Glutamatergic neuron (in vitro differentiated cells): ENCODE measurements at regions not wholly inside any gene's neighbourhood (a gene's known extent, or its start where the extent isn't known, plus 50 kb on each side); places are given as distances from the start of the nearest gene placed in this dataset.
"Not testable (repeated sequence)": the region's sequence is repeated elsewhere in the genome, so short reads cannot be mapped to it uniquely, and the experiment has no call there.

Experiments
- DNase-seq: peaks from one replicate; pipeline ENCODE4 v3.0.0; 2022
- H3K27ac Mint-ChIP-seq: one replicate; pipeline ENCODE4 v1.8.0; 2020; ENCODE audit warnings: mild to moderate bottlenecking, mixed read lengths, inconsistent platforms; ENCODE audit not compliant: unreplicated experiment
- H3K27me3 Mint-ChIP-seq: one replicate; pipeline ENCODE4 v1.8.0; 2020; ENCODE audit warnings: mild to moderate bottlenecking, moderate library complexity, mixed read lengths, inconsistent platforms; ENCODE audit not compliant: unreplicated experiment
- H3K36me3 Mint-ChIP-seq: one replicate; pipeline ENCODE4 v1.8.0; 2020; ENCODE audit warnings: mild to moderate bottlenecking, mixed read lengths, inconsistent platforms; ENCODE audit not compliant: unreplicated experiment
- H3K4me1 Mint-ChIP-seq: one replicate; pipeline ENCODE4 v1.8.0; 2020; ENCODE audit warnings: mild to moderate bottlenecking, low read depth, mixed read lengths, inconsistent platforms; ENCODE audit not compliant: unreplicated experiment
- H3K4me3 Mint-ChIP-seq: one replicate; pipeline ENCODE4 v1.8.0; 2020; ENCODE audit warnings: mild to moderate bottlenecking, mixed read lengths, inconsistent platforms; ENCODE audit not compliant: unreplicated experiment
- H3K9me3 Mint-ChIP-seq: one replicate; pipeline ENCODE4 v1.8.0; 2020; ENCODE audit warnings: mild to moderate bottlenecking, moderate library complexity, mixed read lengths, inconsistent platforms; ENCODE audit not compliant: unreplicated experiment
- CTCF ChIP-seq: fragments of 200-600 bp; sonication (generic); IDR thresholded peaks from one replicate; pipeline ENCODE4 v1.5.0; 2021; ENCODE audit not compliant: partially characterized antibody, unreplicated experiment

- peaks cover 9% of the 10 kb centered on the region for H3K4me1 Mint-ChIP-seq
- no peaks in the 10 kb centered on the region for H3K27me3 Mint-ChIP-seq
- H3K36me3 Mint-ChIP-seq, result no peaks in the 10 kb centered on the region
- H3K9me3 Mint-ChIP-seq, result peaks cover 4% of the 10 kb centered on the region
- no peak overlapping the region for H3K27ac Mint-ChIP-seq
- no peak for DNase-seq
- H3K4me3 Mint-ChIP-seq, result no peak overlapping the region
- no peak for TF ChIP-seq CTCF
These were observed 1918.0 kb upstream of the FLRT2 start for GRCh38 chr14:83611906-83612390.

GRCh38 chr14:83614956-83615355, 1915.0 kb upstream of the FLRT2 start:
- H3K27ac Mint-ChIP-seq, result peak overlapping the region; percentile 96
- H3K36me3 Mint-ChIP-seq, result no peaks in the 10 kb centered on the region
- H3K9me3 Mint-ChIP-seq, result peaks cover 5% of the 10 kb centered on the region
- TF ChIP-seq CTCF, result no peak
- peaks cover 9% of the 10 kb centered on the region for H3K4me1 Mint-ChIP-seq
- peaks cover 2% of the 10 kb centered on the region for H3K27me3 Mint-ChIP-seq
- no peak for DNase-seq
- H3K4me3 Mint-ChIP-seq, result peak overlapping the region; percentile 67

- Mint-ChIP-seq H3K36me3 (peaks cover 4% of the 10 kb centered on the region), H3K4me1 (peaks cover 13% of the 10 kb centered on the region), H3K27ac (peak overlapping the region; percentile 29), H3K27me3 (no peaks in the 10 kb centered on the region), H3K9me3 (no peaks in the 10 kb centered on the region), H3K4me3 (no peak overlapping the region)
- TF ChIP-seq CTCF, result no peak
- no peak for DNase-seq
These were observed 1905.4 kb upstream of the FLRT2 start for GRCh38 chr14:83624541-83624940.

GRCh38 chr14:83632375-83632774, 1897.6 kb upstream of the FLRT2 start:
- no peaks in the 10 kb centered on the region for H3K27me3 Mint-ChIP-seq
- no peak overlapping the region for H3K27ac Mint-ChIP-seq
- H3K4me3 Mint-ChIP-seq, result no peak overlapping the region
- H3K36me3 Mint-ChIP-seq, result peaks cover 4% of the 10 kb centered on the region
- DNase-seq, result no peak
- H3K4me1 Mint-ChIP-seq, result no peaks in the 10 kb centered on the region
- TF ChIP-seq CTCF, result no peak
- peaks cover 1% of the 10 kb centered on the region for H3K9me3 Mint-ChIP-seq

- Mint-ChIP-seq H3K27ac (no peak overlapping the region), H3K36me3 (no peaks in the 10 kb centered on the region), H3K4me3 (no peak overlapping the region), H3K27me3 (no peaks in the 10 kb centered on the region), H3K9me3 (peaks cover 2% of the 10 kb centered on the region), H3K4me1 (no peaks in the 10 kb centered on the region)
- DNase-seq, result no peak
- TF ChIP-seq CTCF, result no peak
These were observed 1891.0 kb upstream of the FLRT2 start for GRCh38 chr14:83638748-83639504.

- H3K27me3 Mint-ChIP-seq, H3K9me3 Mint-ChIP-seq, DNase-seq, H3K36me3 Mint-ChIP-seq, H3K27ac Mint-ChIP-seq, H3K4me3 Mint-ChIP-seq, H3K4me1 Mint-ChIP-seq: not testable (repeated sequence)
These were observed 1890.5 kb upstream of the FLRT2 start for GRCh38 chr14:83639505-83639875.
